ENCODE measurements at regions not wholly inside any gene's neighbourhood (a gene's known extent, or its start where the extent isn't known, plus 50 kb on each side); places are given as distances from the start of the nearest gene placed in this dataset.
"Not testable (repeated sequence)": the region's sequence is repeated elsewhere in the genome, so short reads cannot be mapped to it uniquely, and the experiment has no call there.

- TF ChIP-seq CTCF, POLR2A, EP300 (IDR thresholded peaks at IDR 0.05): not testable (repeated sequence)
Observed at GRCh38 chr14:83981676-83982258, 1548.2 kb upstream of the FLRT2 start.

Measured in upper lobe of left lung (tissue), 4 donors.